ENCODE measurements at regions not wholly inside any gene's neighbourhood (a gene's known extent, or its start where the extent isn't known, plus 50 kb on each side); places are given as distances from the start of the nearest gene placed in this dataset.

DNA sequence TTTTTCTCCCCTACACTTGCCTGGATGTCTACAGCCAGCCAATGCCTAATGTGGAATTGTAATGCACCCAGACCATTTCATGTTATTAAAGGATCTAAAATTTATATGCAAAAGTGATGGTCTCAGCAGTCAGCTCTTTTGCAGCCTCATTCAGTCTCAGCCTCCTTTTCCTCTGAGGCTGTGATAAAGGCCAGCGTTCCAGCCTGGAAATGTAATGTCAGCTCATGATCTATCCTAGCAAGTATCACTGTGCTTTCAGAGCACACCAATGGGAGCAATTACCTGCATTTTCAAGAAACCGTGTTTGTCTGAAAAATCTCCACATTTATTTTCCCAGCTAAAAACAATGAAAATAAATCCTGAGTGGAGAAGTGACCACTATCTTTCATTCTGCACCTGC lies 274.6 kb downstream of the CDH20 start:
- ATAC-seq: peak; percentile 14
- TF ChIP-seq ZFP30 (CRISPR knock-in tag; IDR thresholded peaks at IDR 0.05): no peak
- no peak for TF ChIP-seq ZFP3 (CRISPR knock-in tag; IDR thresholded peaks at IDR 0.05)
- no peak for TF ChIP-seq TSHZ2 (CRISPR knock-in tag; IDR thresholded peaks at IDR 0.05)
- no peak for TF ChIP-seq ZNF8 (CRISPR knock-in tag; IDR thresholded peaks at IDR 0.05)
- no peak for TF ChIP-seq CSDC2 (CRISPR knock-in tag; IDR thresholded peaks at IDR 0.05)
- no peak for TF ChIP-seq SNAI2 (CRISPR knock-in tag; IDR thresholded peaks at IDR 0.05)
- TF ChIP-seq ARNTL (CRISPR knock-in tag; IDR thresholded peaks at IDR 0.05; ENCODE audit: borderline replicate concordance, low read depth): no peak
- no peak for TF ChIP-seq CREB5 (CRISPR knock-in tag; IDR thresholded peaks at IDR 0.05; ENCODE audit: low read depth)

GRCh38 chr18:61606759-61607158 lies 273.5 kb downstream of the CDH20 start:
- peak; percentile 52 for TF ChIP-seq ISL1 (CRISPR knock-in tag; IDR thresholded peaks at IDR 0.05)
- TF ChIP-seq ZFP30 (CRISPR knock-in tag; IDR thresholded peaks at IDR 0.05): no peak
- no peak for TF ChIP-seq ZNF70 (CRISPR knock-in tag; IDR thresholded peaks at IDR 0.05)
- TF ChIP-seq ESRRG (CRISPR knock-in tag; IDR thresholded peaks at IDR 0.05): no peak
- peak; percentile 93 for ATAC-seq

GRCh38 chr18:61606068-61606660 lies 272.9 kb downstream of the CDH20 start:
- no peak for ATAC-seq
- TF ChIP-seq RARB (CRISPR knock-in tag; IDR thresholded peaks at IDR 0.05) (no peak), ZFP30 (CRISPR knock-in tag; IDR thresholded peaks at IDR 0.05) (no peak), TSHZ2 (CRISPR knock-in tag; IDR thresholded peaks at IDR 0.05) (no peak), ZFP3 (CRISPR knock-in tag; IDR thresholded peaks at IDR 0.05) (no peak), ESRRG (CRISPR knock-in tag; IDR thresholded peaks at IDR 0.05) (no peak), TCF4 (CRISPR knock-in tag; IDR thresholded peaks at IDR 0.05; ENCODE audit: borderline replicate concordance) (no peak), OSR1 (CRISPR knock-in tag; IDR thresholded peaks at IDR 0.05) (no peak), ARNTL (CRISPR knock-in tag; IDR thresholded peaks at IDR 0.05; ENCODE audit: borderline replicate concordance, low read depth) (no peak), CSDC2 (CRISPR knock-in tag; IDR thresholded peaks at IDR 0.05) (no peak), CREB5 (CRISPR knock-in tag; IDR thresholded peaks at IDR 0.05; ENCODE audit: low read depth) (no peak), PATZ1 (CRISPR knock-in tag; IDR thresholded peaks at IDR 0.05; ENCODE audit: borderline replicate concordance) (no peak), ZNF8 (CRISPR knock-in tag; IDR thresholded peaks at IDR 0.05) (no peak), ZNF70 (CRISPR knock-in tag; IDR thresholded peaks at IDR 0.05) (no peak), ZC3H10 (CRISPR knock-in tag; IDR thresholded peaks at IDR 0.05) (no peak), GLIS3 (CRISPR knock-in tag; IDR thresholded peaks at IDR 0.05) (no peak), PPARA (CRISPR knock-in tag; IDR thresholded peaks at IDR 0.05; ENCODE audit: borderline replicate concordance) (no peak), SNAI2 (CRISPR knock-in tag; IDR thresholded peaks at IDR 0.05) (no peak)
- TF ChIP-seq, protein P1, sequence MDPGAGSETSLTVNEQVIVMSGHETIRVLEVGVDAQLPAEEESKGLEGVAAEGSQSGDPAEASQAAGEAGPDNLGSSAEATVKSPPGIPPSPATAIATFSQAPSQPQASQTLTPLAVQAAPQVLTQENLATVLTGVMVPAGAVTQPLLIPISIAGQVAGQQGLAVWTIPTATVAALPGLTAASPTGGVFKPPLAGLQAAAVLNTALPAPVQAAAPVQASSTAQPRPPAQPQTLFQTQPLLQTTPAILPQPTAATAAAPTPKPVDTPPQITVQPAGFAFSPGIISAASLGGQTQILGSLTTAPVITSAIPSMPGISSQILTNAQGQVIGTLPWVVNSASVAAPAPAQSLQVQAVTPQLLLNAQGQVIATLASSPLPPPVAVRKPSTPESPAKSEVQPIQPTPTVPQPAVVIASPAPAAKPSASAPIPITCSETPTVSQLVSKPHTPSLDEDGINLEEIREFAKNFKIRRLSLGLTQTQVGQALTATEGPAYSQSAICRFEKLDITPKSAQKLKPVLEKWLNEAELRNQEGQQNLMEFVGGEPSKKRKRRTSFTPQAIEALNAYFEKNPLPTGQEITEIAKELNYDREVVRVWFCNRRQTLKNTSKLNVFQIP (CRISPR knock-in tag; IDR thresholded peaks at IDR 0.05; ENCODE audit: borderline replicate concordance, low read depth): no peak
